ENCODE measurements at regions not wholly inside any gene's neighbourhood (a gene's known extent, or its start where the extent isn't known, plus 50 kb on each side); places are given as distances from the start of the nearest gene placed in this dataset.

- DNase-seq (ENCODE audit: extremely low read depth in 1 of 4, low spot score in 3 of 4) (no peak), ATAC-seq (no peak), FAIRE-seq (no peak)
- Histone ChIP-seq H3K79me2 (ENCODE audit: control insufficient read depth, insufficient read depth, low read length) (no peaks in the 10 kb centered on the region), H3K9me3 (replicated peaks; ENCODE audit: control insufficient read depth, insufficient read depth, low read depth, low read length) (0 out of 2 replicates have a peak, but pooled peaks cover 1% of the 10 kb centered on the region), H4K20me1 (replicated peaks; ENCODE audit: control insufficient read depth, insufficient read depth, low read length) (no peaks in the 10 kb centered on the region), H3K4me2 (ENCODE audit: insufficient read depth, low read length) (no peak overlapping the region), H3K27me3 (ENCODE audit: control insufficient read depth in 2 of 2, insufficient read depth in 2 of 2, low read length in 2 of 2) (no peaks in the 10 kb centered on the region), H3K27ac (ENCODE audit: extremely low read depth, low read depth, low read length) (no peak overlapping the region), H3K4me3 (no peak overlapping the region), H2AFZ (ENCODE audit: low read depth, low read length) (no peak overlapping the region), H3K36me3 (ENCODE audit: control insufficient read depth, insufficient read depth, low read length) (no peaks in the 10 kb centered on the region), H3K9me1 (ENCODE audit: control insufficient read depth, insufficient read depth, low read length) (no peaks in the 10 kb centered on the region), H3K4me1 (replicated peaks in 1 of 2; ENCODE audit: control insufficient read depth in 2 of 2, insufficient read depth in 2 of 2, low read length in 2 of 2) (no peaks in the 10 kb centered on the region), H3K9ac (ENCODE audit: insufficient read depth in 1 of 2, low read depth in 2 of 2, low read length in 2 of 2) (no peak overlapping the region)
- TF ChIP-seq BCL6 (CRISPR knock-in tag; IDR thresholded peaks at IDR 0.05) (no peak), MEF2A (IDR thresholded peaks at IDR 0.05; ENCODE audit: control insufficient read depth, low read depth, low read length) (no peak), ZNF583 (CRISPR knock-in tag; IDR thresholded peaks at IDR 0.05) (no peak), FOXP1 (CRISPR knock-in tag; IDR thresholded peaks at IDR 0.05) (no peak), SPI1 (IDR thresholded peaks at IDR 0.05; ENCODE audit: borderline replicate concordance, low read depth, low read length) (no peak), BDP1 (IDR thresholded peaks at IDR 0.05; ENCODE audit: insufficient read depth, insufficient read length) (no peak), CSDE1 (IDR thresholded peaks at IDR 0.05) (no peak), ZNF830 (CRISPR knock-in tag; IDR thresholded peaks at IDR 0.05) (no peak), RBM22 (IDR thresholded peaks at IDR 0.05; ENCODE audit: low read depth, low read length, poor library complexity, severe bottlenecking) (no peak), ZNF263 (CRISPR knock-in tag; IDR thresholded peaks at IDR 0.05; ENCODE audit: borderline replicate concordance) (no peak), TAF1 (IDR thresholded peaks at IDR 0.05; ENCODE audit: control insufficient read depth, extremely low read depth, insufficient read depth, low read length, severe bottlenecking) (no peak)
- CTCF ChIA-PET (ENCODE audit: low intra/inter-chr PET ratio): no interaction called here
- no TSS peak for BruUV-seq (replicated peaks)
- 5% methylated on average over 1 of the region's 1 CpG for WGBS (ENCODE audit: insufficient coverage, low coverage, missing lambda C conversion rate)
- in situ Hi-C loops (cut with MboI): no loop called here
- POLR2A ChIA-PET: no interaction called here
- intact Hi-C loops (cut with micrococcal nuclease): no loop called here
Observed at GRCh38 chr5:121288781-121289180, 562.9 kb upstream of the FTMT start.

All from K562 (cell line).